ENCODE measurements at regions not wholly inside any gene's neighbourhood (a gene's known extent, or its start where the extent isn't known, plus 50 kb on each side); places are given as distances from the start of the nearest gene placed in this dataset.

DNA sequence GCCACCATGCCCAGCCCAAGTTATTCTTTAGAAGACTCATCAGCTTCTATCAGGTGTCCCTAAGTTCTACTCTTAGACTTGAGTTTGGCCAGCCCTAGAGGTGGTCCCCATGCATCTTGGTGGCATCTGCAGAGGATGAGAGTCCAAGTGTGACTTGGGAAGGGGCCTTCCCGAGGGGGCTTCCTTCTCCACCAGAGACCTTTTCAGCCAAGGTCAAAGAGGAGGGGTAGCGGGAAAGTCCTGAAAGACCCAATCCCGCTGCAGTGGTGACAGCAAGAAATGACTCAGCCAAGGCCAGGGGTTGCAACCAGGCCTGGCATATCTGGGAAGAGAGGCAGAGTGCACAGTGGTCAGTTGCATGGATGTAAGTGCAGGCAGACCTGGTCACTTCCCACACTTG is 61.7 kb upstream of the MGMT start:
- intact Hi-C loops (cut with DNase I; ENCODE audit: low total_unique reads), result no loop called here

GRCh38 chr10:129410688-129411392 is 56.2 kb upstream of the MGMT start:
- Histone ChIP-seq H3K27me3 (no peaks in the 10 kb centered on the region), H3K36me3 (no peaks in the 10 kb centered on the region), H3K9me3 (no peaks in the 10 kb centered on the region), H3K4me3 (no peak overlapping the region), H3K27ac (no peak overlapping the region), H3K4me1 (no peaks in the 10 kb centered on the region)
- TF ChIP-seq POLR2A (IDR thresholded peaks at IDR 0.05), result no peak
- intact Hi-C loops (cut with DNase I; ENCODE audit: low total_unique reads), result no loop called here
- DNase-seq, result no peak

More for the DNA sequence above, 61.7 kb upstream of the MGMT start:
- H3K27ac ChIP-seq, result no peak overlapping the region
- H3K36me3 ChIP-seq, result no peaks in the 10 kb centered on the region
- no peaks in the 10 kb centered on the region for H3K4me1 ChIP-seq
- no peak for DNase-seq
- H3K9me3 ChIP-seq, result no peaks in the 10 kb centered on the region
- no peak for TF ChIP-seq POLR2A (IDR thresholded peaks at IDR 0.05)
- TF ChIP-seq, protein P1, sequence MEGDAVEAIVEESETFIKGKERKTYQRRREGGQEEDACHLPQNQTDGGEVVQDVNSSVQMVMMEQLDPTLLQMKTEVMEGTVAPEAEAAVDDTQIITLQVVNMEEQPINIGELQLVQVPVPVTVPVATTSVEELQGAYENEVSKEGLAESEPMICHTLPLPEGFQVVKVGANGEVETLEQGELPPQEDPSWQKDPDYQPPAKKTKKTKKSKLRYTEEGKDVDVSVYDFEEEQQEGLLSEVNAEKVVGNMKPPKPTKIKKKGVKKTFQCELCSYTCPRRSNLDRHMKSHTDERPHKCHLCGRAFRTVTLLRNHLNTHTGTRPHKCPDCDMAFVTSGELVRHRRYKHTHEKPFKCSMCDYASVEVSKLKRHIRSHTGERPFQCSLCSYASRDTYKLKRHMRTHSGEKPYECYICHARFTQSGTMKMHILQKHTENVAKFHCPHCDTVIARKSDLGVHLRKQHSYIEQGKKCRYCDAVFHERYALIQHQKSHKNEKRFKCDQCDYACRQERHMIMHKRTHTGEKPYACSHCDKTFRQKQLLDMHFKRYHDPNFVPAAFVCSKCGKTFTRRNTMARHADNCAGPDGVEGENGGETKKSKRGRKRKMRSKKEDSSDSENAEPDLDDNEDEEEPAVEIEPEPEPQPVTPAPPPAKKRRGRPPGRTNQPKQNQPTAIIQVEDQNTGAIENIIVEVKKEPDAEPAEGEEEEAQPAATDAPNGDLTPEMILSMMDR (IDR thresholded peaks at IDR 0.05), result no peak
- no peaks in the 10 kb centered on the region for H3K27me3 ChIP-seq
- H3K4me3 ChIP-seq, result no peak overlapping the region

DNA sequence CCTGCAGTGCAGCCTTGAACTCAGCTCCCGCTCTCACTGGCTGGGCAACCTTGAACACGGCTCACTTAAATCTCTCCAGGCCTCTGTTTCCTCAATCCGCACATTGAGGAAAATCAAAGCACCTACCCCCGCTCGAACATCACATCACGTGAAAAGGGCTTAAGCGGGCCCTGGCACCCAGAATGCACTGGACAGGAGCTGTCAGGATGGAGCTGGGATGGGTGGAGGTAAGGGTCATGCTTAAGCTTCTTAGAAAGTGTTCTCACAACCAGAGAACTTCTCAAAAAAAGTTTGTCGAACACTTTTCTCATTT is 55.7 kb upstream of the MGMT start:
- Histone ChIP-seq H3K36me3 (no peaks in the 10 kb centered on the region), H3K9me3 (no peaks in the 10 kb centered on the region), H3K27me3 (no peaks in the 10 kb centered on the region), H3K4me3 (no peak overlapping the region), H3K27ac (no peak overlapping the region), H3K4me1 (no peaks in the 10 kb centered on the region)
- TF ChIP-seq, protein P1 (IDR thresholded peaks at IDR 0.05), result no peak
- TF ChIP-seq POLR2A (IDR thresholded peaks at IDR 0.05), result no peak
- intact Hi-C loops (cut with DNase I; ENCODE audit: low total_unique reads), result no loop called here
- DNase-seq, result no peak

- no peaks in the 10 kb centered on the region for H3K9me3 ChIP-seq
- TF ChIP-seq, protein P1 (IDR thresholded peaks at IDR 0.05), result no peak
- no peak for TF ChIP-seq POLR2A (IDR thresholded peaks at IDR 0.05)
- no peak overlapping the region for H3K4me3 ChIP-seq
- no peaks in the 10 kb centered on the region for H3K36me3 ChIP-seq
- intact Hi-C loops (cut with DNase I; ENCODE audit: low total_unique reads), result no loop called here
- H3K27me3 ChIP-seq, result no peaks in the 10 kb centered on the region
- H3K27ac ChIP-seq, result no peak overlapping the region
- H3K4me1 ChIP-seq, result no peaks in the 10 kb centered on the region
- DNase-seq, result no peak
Measured at GRCh38 chr10:129411772-129412171, 55.3 kb upstream of the MGMT start.

- Histone ChIP-seq H3K36me3 (no peaks in the 10 kb centered on the region), H3K4me3 (no peak overlapping the region), H3K27me3 (no peaks in the 10 kb centered on the region), H3K9me3 (no peaks in the 10 kb centered on the region), H3K4me1 (no peaks in the 10 kb centered on the region), H3K27ac (no peak overlapping the region)
- TF ChIP-seq, protein P1 (IDR thresholded peaks at IDR 0.05), result no peak
- no peak for TF ChIP-seq POLR2A (IDR thresholded peaks at IDR 0.05)
- intact Hi-C loops (cut with DNase I; ENCODE audit: low total_unique reads), result no loop called here
- no peak for DNase-seq
Measured at GRCh38 chr10:129413024-129413423, 54.0 kb upstream of the MGMT start.

All from uterus (tissue), 3 donors.